GM12872 (cell line): ENCODE measurements at regions not wholly inside any gene's neighbourhood (a gene's known extent, or its start where the extent isn't known, plus 50 kb on each side); places are given as distances from the start of the nearest gene placed in this dataset.

Experiments used
- TF ChIP-seq, protein P1 (sequence below): IDR thresholded peaks from 3 replicates; pipeline ENCODE4 v1.5.1; 2011; ENCODE audit warnings: low read depth, mild to moderate bottlenecking, low read length, moderate library complexity; ENCODE audit not compliant: insufficient read depth

DNA sequence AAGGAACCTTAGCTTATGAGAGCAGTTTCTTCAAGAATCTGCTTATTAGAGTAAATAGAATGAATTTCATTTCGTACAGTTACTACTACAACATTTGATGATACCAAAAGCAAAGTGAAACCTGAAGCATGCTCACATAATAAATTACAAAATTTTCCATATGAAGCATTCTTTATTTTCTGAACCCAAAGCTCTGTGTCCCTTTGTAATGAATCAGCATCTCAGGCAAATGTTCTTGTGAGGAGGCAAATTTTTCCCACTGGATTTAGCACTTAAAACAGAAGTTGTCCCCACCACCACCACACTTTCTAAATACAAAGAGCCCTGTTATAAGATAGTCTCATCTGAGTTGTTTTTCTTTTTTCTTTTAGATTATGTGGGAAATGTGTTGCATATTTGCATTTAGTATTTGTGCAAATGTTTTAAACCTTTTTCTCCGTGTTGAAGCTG lies 70.7 kb upstream of the NFKB1 start:
- TF ChIP-seq, protein P1, sequence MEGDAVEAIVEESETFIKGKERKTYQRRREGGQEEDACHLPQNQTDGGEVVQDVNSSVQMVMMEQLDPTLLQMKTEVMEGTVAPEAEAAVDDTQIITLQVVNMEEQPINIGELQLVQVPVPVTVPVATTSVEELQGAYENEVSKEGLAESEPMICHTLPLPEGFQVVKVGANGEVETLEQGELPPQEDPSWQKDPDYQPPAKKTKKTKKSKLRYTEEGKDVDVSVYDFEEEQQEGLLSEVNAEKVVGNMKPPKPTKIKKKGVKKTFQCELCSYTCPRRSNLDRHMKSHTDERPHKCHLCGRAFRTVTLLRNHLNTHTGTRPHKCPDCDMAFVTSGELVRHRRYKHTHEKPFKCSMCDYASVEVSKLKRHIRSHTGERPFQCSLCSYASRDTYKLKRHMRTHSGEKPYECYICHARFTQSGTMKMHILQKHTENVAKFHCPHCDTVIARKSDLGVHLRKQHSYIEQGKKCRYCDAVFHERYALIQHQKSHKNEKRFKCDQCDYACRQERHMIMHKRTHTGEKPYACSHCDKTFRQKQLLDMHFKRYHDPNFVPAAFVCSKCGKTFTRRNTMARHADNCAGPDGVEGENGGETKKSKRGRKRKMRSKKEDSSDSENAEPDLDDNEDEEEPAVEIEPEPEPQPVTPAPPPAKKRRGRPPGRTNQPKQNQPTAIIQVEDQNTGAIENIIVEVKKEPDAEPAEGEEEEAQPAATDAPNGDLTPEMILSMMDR = no peak

- TF ChIP-seq, protein P1 = no peak
Observed at GRCh38 chr4:102431608-102431961, 69.6 kb upstream of the NFKB1 start.

- TF ChIP-seq, protein P1 = no peak
Observed at GRCh38 chr4:102437111-102437510, 64.0 kb upstream of the NFKB1 start.

GRCh38 chr4:102438396-102439235 lies 62.5 kb upstream of the NFKB1 start:
- TF ChIP-seq, protein P1 = no peak

DNA sequence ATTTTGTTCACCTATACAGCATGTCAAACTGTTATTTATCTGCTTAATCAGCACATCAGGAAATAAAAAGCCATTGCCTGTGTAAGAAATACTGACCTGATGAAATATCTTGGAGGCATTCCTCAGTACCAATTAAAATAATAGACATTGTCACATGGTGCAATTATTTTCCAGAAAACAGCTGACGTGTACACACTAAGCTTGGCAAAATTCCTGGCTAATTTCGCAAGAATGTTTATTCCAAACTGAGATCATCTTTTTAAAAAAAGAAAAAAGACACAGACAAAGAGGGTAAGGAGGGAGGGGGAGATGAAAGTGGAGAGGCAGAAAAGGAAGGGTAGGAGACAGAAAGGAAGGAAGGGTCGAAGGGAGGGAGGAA lies 61.9 kb upstream of the NFKB1 start:
- TF ChIP-seq, protein P1 = no peak

GRCh38 chr4:102439812-102440211 lies 61.3 kb upstream of the NFKB1 start:
- TF ChIP-seq, protein P1 = no peak

DNA sequence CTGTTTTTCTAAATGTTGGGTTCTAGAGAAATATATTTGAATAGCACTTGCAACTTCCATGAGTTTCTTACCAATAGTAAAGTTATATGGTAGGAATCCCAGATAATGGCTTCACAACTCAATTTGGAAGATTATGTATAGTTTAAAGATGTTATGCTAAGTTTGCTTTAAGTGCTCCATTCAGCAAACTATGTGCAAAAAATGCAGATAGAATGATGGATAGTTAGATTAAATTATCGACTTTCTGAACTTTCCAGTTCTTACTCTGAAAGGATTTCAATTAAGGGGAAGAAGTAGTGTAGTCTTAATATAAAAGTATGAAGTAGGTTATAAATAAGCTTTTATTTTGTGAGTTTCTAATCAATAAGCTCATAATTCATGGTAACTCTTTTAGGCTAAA lies 60.7 kb upstream of the NFKB1 start:
- TF ChIP-seq, protein P1 = no peak
